DND-41 (cell line): ENCODE measurements at regions not wholly inside any gene's neighbourhood (a gene's known extent, or its start where the extent isn't known, plus 50 kb on each side); places are given as distances from the start of the nearest gene placed in this dataset.

Source experiments
- ATAC-seq: fragments of 200-7000 bp; cut with Tn5 transposase; 3 replicates; pipeline ENCODE4 v1.9.1; 2021; ENCODE audit warnings: low read depth; ENCODE audit not compliant: insufficient read depth
- DNase-seq: peaks from one replicate; pipeline ENCODE4 v3.0.0-alpha.2; 2020
- H2AFZ ChIP-seq: 2 replicates; pipeline ENCODE4 v1.6.0; 2012; ENCODE audit warnings: low read depth, low read length
- H3K27ac ChIP-seq: 2 replicates; pipeline ENCODE4 v1.5.1; 2012; ENCODE audit warnings: low read length, inconsistent platforms
- H3K27me3 ChIP-seq: fragments of 200-600 bp; sonication (generic); 2 replicates; pipeline ENCODE4 v1.6.0; 2012; ENCODE audit warnings: low read length, mild to moderate bottlenecking, inconsistent platforms; ENCODE audit not compliant: insufficient read depth, poor library complexity
- H3K36me3 ChIP-seq: 2 replicates; pipeline ENCODE4 v1.5.1; 2012; ENCODE audit warnings: low read length, inconsistent platforms; ENCODE audit not compliant: insufficient read depth
- H3K4me1 ChIP-seq: 2 replicates; pipeline ENCODE4 v1.5.1; 2012; ENCODE audit warnings: mild to moderate bottlenecking, low read length; ENCODE audit not compliant: insufficient read depth
- H3K4me2 ChIP-seq: 2 replicates; pipeline ENCODE4 v1.6.0; 2012; ENCODE audit warnings: mild to moderate bottlenecking, moderate library complexity, low read length, inconsistent platforms; ENCODE audit not compliant: insufficient read depth
- H3K4me3 ChIP-seq, 2 experiments: fragments of 200-600 bp in 1 of 2; shearing (Covaris generic) in 1 of 2; 2 replicates each; pipeline ENCODE4 v1.5.1; 2012 to 2016; ENCODE audit warnings: inconsistent platforms in 2 of 2, low read length in 2 of 2, mild to moderate bottlenecking in 2 of 2, low read depth in 1 of 2, moderate library complexity in 1 of 2
- H3K79me2 ChIP-seq: 2 replicates; pipeline ENCODE4 v1.6.0; 2012; ENCODE audit warnings: low read length, inconsistent platforms; ENCODE audit not compliant: insufficient read depth
- H3K9ac ChIP-seq: 2 replicates; pipeline ENCODE4 v1.6.0; 2012; ENCODE audit warnings: low read depth, mild to moderate bottlenecking, inconsistent platforms, low read length, moderate library complexity
- H3K9me3 ChIP-seq: 2 replicates; pipeline ENCODE4 v1.5.1; 2012; ENCODE audit warnings: low read length, moderate library complexity, mild to moderate bottlenecking, inconsistent platforms; ENCODE audit not compliant: insufficient read depth, severe bottlenecking
- H4K20me1 ChIP-seq: 2 replicates; pipeline ENCODE4 v1.6.0; 2012; ENCODE audit warnings: low read length; ENCODE audit not compliant: insufficient read depth
- CTCF ChIP-seq: IDR thresholded peaks from 2 replicates; pipeline ENCODE4 v1.5.1; 2012; ENCODE audit warnings: borderline replicate concordance, low read length, moderate library complexity, mild to moderate bottlenecking; ENCODE audit not compliant: poor library complexity, severe bottlenecking; ENCODE audit errors: extremely low read depth
- EZH2 ChIP-seq: IDR thresholded peaks from 3 replicates; pipeline ENCODE4 v1.6.1; 2012; ENCODE audit warnings: borderline replicate concordance, low read depth, mild to moderate bottlenecking, moderate library complexity, low read length, inconsistent platforms; ENCODE audit not compliant: severe bottlenecking

GRCh38 chr16:55012362-55012761, 81.7 kb downstream of the IRX5 start:
- no peaks in the 10 kb centered on the region for H3K4me1 ChIP-seq
- H4K20me1 ChIP-seq = no peaks in the 10 kb centered on the region
- TF ChIP-seq CTCF = no peak
- no peak for TF ChIP-seq EZH2
- H2AFZ ChIP-seq = no peak overlapping the region
- H3K4me2 ChIP-seq = no peak overlapping the region
- no peak overlapping the region for H3K9ac ChIP-seq
- H3K79me2 ChIP-seq = no peaks in the 10 kb centered on the region
- no peak for ATAC-seq
- no peaks in the 10 kb centered on the region for H3K36me3 ChIP-seq
- H3K27me3 ChIP-seq = no peaks in the 10 kb centered on the region
- H3K9me3 ChIP-seq = no peaks in the 10 kb centered on the region
- no peak for DNase-seq
- no peak overlapping the region for H3K27ac ChIP-seq
- no peak overlapping the region for H3K4me3 ChIP-seq

- Histone ChIP-seq H3K9me3 (no peaks in the 10 kb centered on the region), H3K9ac (no peak overlapping the region), H3K4me2 (no peak overlapping the region), H3K36me3 (no peaks in the 10 kb centered on the region), H3K27me3 (no peaks in the 10 kb centered on the region), H2AFZ (no peak overlapping the region), H4K20me1 (no peaks in the 10 kb centered on the region), H3K4me1 (no peaks in the 10 kb centered on the region), H3K27ac (no peak overlapping the region), H3K79me2 (no peaks in the 10 kb centered on the region), H3K4me3 (no peak overlapping the region)
- no peak for ATAC-seq
- no peak for DNase-seq
- no peak for TF ChIP-seq EZH2
- TF ChIP-seq CTCF = no peak
These were observed 82.1 kb downstream of the IRX5 start for GRCh38 chr16:55012793-55013192.

GRCh38 chr16:55014022-55014421, 83.4 kb downstream of the IRX5 start:
- H3K27ac ChIP-seq = no peak overlapping the region
- no peaks in the 10 kb centered on the region for H3K79me2 ChIP-seq
- DNase-seq (no peak), ATAC-seq (no peak)
- TF ChIP-seq CTCF (no peak), EZH2 (no peak)
- H2AFZ ChIP-seq = no peak overlapping the region
- H3K4me2 ChIP-seq = no peak overlapping the region
- no peaks in the 10 kb centered on the region for H3K36me3 ChIP-seq
- H4K20me1 ChIP-seq = no peaks in the 10 kb centered on the region
- H3K9ac ChIP-seq = no peak overlapping the region
- no peaks in the 10 kb centered on the region for H3K4me1 ChIP-seq
- no peaks in the 10 kb centered on the region for H3K27me3 ChIP-seq
- no peak overlapping the region for H3K4me3 ChIP-seq
- H3K9me3 ChIP-seq = no peaks in the 10 kb centered on the region
